ENCODE measurements at regions not wholly inside any gene's neighbourhood (a gene's known extent, or its start where the extent isn't known, plus 50 kb on each side); places are given as distances from the start of the nearest gene placed in this dataset.

DNA sequence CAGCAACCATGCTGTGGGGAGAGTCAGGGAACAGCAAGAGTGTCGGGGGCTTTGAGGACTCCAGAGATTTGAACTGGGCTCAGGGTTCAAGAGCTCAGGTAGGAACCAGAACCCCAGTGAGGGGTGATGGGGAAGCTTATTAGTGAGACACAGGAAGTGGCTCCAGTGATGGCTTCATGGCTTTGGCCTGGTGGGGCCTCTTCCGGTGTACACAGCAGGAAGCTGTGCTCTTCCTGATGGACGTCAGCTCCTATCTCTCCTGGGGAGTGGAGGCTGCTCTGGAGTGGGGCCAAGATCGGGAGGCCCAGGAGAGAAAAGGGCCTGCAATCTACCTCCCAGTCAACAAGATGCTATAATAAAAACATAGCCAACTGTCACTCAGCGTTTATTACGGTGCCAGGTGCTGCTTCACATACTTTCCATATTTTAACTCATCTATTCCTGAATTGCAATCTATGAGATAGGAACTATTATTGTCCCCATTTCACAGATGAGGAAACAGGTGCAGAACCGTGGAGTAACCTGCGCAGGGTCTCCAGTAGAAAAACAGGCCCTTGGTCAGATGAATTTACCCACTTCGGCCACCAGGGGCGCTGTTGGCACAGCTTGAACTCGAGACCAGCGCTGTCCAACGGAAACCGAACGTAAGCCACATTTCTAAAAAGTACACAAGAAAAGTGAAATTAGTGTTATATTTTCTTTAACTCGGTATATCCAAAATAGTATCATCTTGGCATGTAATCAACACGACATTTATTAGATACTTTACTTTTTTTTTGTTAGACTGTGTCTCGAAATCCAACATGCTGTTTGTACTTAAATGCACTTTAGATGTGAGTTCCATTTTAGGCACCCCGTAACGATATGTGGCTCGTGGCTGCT, 63.6 kb upstream of the DLK1 start:
- H2AFZ ChIP-seq (ENCODE audit: low read length), result no peak overlapping the region
- TF ChIP-seq, protein P1, sequence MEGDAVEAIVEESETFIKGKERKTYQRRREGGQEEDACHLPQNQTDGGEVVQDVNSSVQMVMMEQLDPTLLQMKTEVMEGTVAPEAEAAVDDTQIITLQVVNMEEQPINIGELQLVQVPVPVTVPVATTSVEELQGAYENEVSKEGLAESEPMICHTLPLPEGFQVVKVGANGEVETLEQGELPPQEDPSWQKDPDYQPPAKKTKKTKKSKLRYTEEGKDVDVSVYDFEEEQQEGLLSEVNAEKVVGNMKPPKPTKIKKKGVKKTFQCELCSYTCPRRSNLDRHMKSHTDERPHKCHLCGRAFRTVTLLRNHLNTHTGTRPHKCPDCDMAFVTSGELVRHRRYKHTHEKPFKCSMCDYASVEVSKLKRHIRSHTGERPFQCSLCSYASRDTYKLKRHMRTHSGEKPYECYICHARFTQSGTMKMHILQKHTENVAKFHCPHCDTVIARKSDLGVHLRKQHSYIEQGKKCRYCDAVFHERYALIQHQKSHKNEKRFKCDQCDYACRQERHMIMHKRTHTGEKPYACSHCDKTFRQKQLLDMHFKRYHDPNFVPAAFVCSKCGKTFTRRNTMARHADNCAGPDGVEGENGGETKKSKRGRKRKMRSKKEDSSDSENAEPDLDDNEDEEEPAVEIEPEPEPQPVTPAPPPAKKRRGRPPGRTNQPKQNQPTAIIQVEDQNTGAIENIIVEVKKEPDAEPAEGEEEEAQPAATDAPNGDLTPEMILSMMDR (conservative IDR thresholded peaks at IDR 0.05), result peak; percentile 95
- WGBS (ENCODE audit: extremely low coverage, insufficient read length, low lambda C conversion rate), result no CpG with 5 or more reads among the region's 21 CpGs

More for the DNA sequence above, 63.6 kb upstream of the DLK1 start:
- Mint-ChIP-seq H3K4me3 (no peak overlapping the region), H3K27me3 (ENCODE audit: low read depth) (peaks cover 8% of the 10 kb centered on the region), H3K9me3 (no peaks in the 10 kb centered on the region), H3K27ac (no peak overlapping the region), H3K4me1 (peaks cover 14 to 18% of the 10 kb centered on the region in 2 experiments), H3K36me3 (ENCODE audit: insufficient read depth in 1 of 3, low read depth in 3 of 3) (no peaks in the 10 kb centered on the region)
- no peak overlapping the region for H3K9ac ChIP-seq (ENCODE audit: extremely low read depth, insufficient read length, low read length)
- no peak overlapping the region for H4K91ac ChIP-seq (ENCODE audit: insufficient read length, low read depth, low read length)
- H2AK5ac ChIP-seq (ENCODE audit: insufficient read length, low read length), result no peak overlapping the region
- H3K56ac ChIP-seq (ENCODE audit: insufficient read length, low read depth, low read length), result no peak overlapping the region
- no peaks in the 10 kb centered on the region for H3K27me3 ChIP-seq (ENCODE audit: insufficient read depth, low read length)
- H2BK120ac ChIP-seq (ENCODE audit: low read depth, low read length, poor library complexity, severe bottlenecking), result no peak overlapping the region
- H3K4me1 ChIP-seq (ENCODE audit: insufficient read depth, low read length), result no peaks in the 10 kb centered on the region
- H3K23ac ChIP-seq (ENCODE audit: insufficient read length, low read depth, low read length), result no peak overlapping the region
- no peaks in the 10 kb centered on the region for H3K79me2 ChIP-seq (ENCODE audit: insufficient read depth, low read length)
- no peaks in the 10 kb centered on the region for H3K9me3 ChIP-seq (ENCODE audit: control insufficient read depth, low read depth, low read length)
- no peak overlapping the region for H3K4me2 ChIP-seq (ENCODE audit: insufficient read depth, insufficient read length, low read length)
- H3K14ac ChIP-seq (ENCODE audit: insufficient read depth, low read length), result no peak overlapping the region
- no peak overlapping the region for H2BK5ac ChIP-seq (ENCODE audit: insufficient read length, low read length)
- H3K27ac ChIP-seq (ENCODE audit: insufficient read length, low read depth, low read length), result no peak overlapping the region
- no peak overlapping the region for H3K18ac ChIP-seq (ENCODE audit: insufficient read length, low read depth, low read length)
- no peak overlapping the region for H3K4ac ChIP-seq (ENCODE audit: low read depth, low read length)
- no peak overlapping the region for H4K8ac ChIP-seq (replicated peaks; ENCODE audit: insufficient read length, low read depth, low read length)
- H2BK15ac ChIP-seq (ENCODE audit: low read depth, low read length), result no peak overlapping the region
- H4K5ac ChIP-seq (ENCODE audit: insufficient read length, low read depth, low read length), result no peak overlapping the region
- no peaks in the 10 kb centered on the region for H3K23me2 ChIP-seq (ENCODE audit: insufficient read length, low read depth, low read length, poor library complexity, severe bottlenecking)
- no peak overlapping the region for H2BK20ac ChIP-seq (ENCODE audit: low read depth, low read length, poor library complexity, severe bottlenecking)
- H4K20me1 ChIP-seq (ENCODE audit: control insufficient read depth, insufficient read depth, insufficient read length), result no peaks in the 10 kb centered on the region
- no peak overlapping the region for H3T11ph ChIP-seq (ENCODE audit: low read length)
- no peak overlapping the region for H2BK12ac ChIP-seq (ENCODE audit: insufficient read length, low read depth, low read length)
- peak; percentile 72 for DNase-seq
- no peaks in the 10 kb centered on the region for H3K79me1 ChIP-seq (ENCODE audit: insufficient read depth, low read depth, low read length, poor library complexity, severe bottlenecking)

Data from H9 (cell line).